Thoracic aorta (tissue), 2 donors: ENCODE measurements at regions not wholly inside any gene's neighbourhood (a gene's known extent, or its start where the extent isn't known, plus 50 kb on each side); places are given as distances from the start of the nearest gene placed in this dataset.

Source experiments
- ATAC-seq: fragments of 150-250 bp; one replicate; pipeline ENCODE4 v1.8.0; 2017; ENCODE audit warnings: low read depth; ENCODE audit not compliant: insufficient number of reproducible peaks, low FRiP score
- DNase-seq: peaks from one replicate; pipeline ENCODE4 v3.0.0-alpha.2; 2020; ENCODE audit warnings: low spot score
- H3K27ac ChIP-seq, 2 donors: fragments of 200-600 bp; sonication (generic); 1 replicate in 1 of 2; 2 replicates in 1 of 2; pipeline ENCODE4 v1.5.1; 2016; ENCODE audit warnings: mild to moderate bottlenecking in 2 of 2, moderate library complexity in 2 of 2
- H3K27me3 ChIP-seq: fragments of 200-600 bp; sonication (generic); replicated peaks from 2 replicates; pipeline ENCODE4 v1.6.0; 2016; ENCODE audit warnings: mild to moderate bottlenecking; ENCODE audit not compliant: insufficient read depth
- H3K36me3 ChIP-seq: fragments of 200-600 bp; sonication (generic); one replicate; pipeline ENCODE4 v1.5.1; 2016
- H3K4me1 ChIP-seq, 2 donors: fragments of 200-600 bp; sonication (generic); 1 replicate in 1 of 2; 2 replicates in 1 of 2; pipeline versions ENCODE4 v1.5.1 to v1.6.0; 2016; ENCODE audit warnings: low read depth in 2 of 2, mild to moderate bottlenecking in 1 of 2; ENCODE audit not compliant: control insufficient read depth in 1 of 2
- H3K4me3 ChIP-seq: fragments of 200-600 bp; sonication (generic); 2 replicates; pipeline ENCODE4 v1.5.1; 2016; ENCODE audit warnings: mild to moderate bottlenecking
- H3K9me3 ChIP-seq: fragments of 200-600 bp; sonication (generic); 2 replicates; pipeline ENCODE4 v1.5.1; 2016
- TF ChIP-seq, protein P1 (sequence below): fragments of 200-600 bp; sonication (generic); IDR thresholded peaks from one replicate; pipeline ENCODE4 v1.5.1; 2019; ENCODE audit warnings: antibody characterized with exemption

GRCh38 chr14:34023824-34024767 lies 73.2 kb upstream of the EGLN3 start:
- H3K4me3 ChIP-seq: no peak overlapping the region
- no peaks in the 10 kb centered on the region for H3K9me3 ChIP-seq
- DNase-seq (no peak), ATAC-seq (no peak)
- no peak overlapping the region for H3K27ac ChIP-seq
- no peaks in the 10 kb centered on the region for H3K36me3 ChIP-seq
- no peaks in the 10 kb centered on the region for H3K4me1 ChIP-seq
- TF ChIP-seq, protein P1, sequence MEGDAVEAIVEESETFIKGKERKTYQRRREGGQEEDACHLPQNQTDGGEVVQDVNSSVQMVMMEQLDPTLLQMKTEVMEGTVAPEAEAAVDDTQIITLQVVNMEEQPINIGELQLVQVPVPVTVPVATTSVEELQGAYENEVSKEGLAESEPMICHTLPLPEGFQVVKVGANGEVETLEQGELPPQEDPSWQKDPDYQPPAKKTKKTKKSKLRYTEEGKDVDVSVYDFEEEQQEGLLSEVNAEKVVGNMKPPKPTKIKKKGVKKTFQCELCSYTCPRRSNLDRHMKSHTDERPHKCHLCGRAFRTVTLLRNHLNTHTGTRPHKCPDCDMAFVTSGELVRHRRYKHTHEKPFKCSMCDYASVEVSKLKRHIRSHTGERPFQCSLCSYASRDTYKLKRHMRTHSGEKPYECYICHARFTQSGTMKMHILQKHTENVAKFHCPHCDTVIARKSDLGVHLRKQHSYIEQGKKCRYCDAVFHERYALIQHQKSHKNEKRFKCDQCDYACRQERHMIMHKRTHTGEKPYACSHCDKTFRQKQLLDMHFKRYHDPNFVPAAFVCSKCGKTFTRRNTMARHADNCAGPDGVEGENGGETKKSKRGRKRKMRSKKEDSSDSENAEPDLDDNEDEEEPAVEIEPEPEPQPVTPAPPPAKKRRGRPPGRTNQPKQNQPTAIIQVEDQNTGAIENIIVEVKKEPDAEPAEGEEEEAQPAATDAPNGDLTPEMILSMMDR: no peak
- no peaks in the 10 kb centered on the region for H3K27me3 ChIP-seq

DNA sequence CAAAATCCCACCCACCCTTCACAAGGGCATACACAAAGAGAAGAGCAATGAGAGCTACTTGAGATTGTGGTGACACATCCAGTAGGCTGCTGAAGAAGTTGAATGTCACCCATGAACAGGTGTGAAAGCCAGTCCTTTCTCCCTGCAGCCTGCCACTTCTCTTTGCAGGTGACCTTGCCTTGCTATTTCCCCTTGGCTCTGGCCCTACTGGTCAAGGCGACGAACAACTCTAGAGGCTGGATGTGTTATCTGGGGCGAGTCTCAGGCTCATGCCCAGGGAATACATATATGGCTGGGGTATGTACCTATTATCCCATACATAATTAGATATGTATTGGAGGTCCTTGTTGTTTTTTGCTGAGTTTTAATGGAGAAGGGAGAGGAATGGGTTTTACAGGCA lies 70.2 kb upstream of the EGLN3 start:
- no peak for ATAC-seq
- Histone ChIP-seq H3K36me3 (no peaks in the 10 kb centered on the region), H3K9me3 (no peaks in the 10 kb centered on the region), H3K4me3 (no peak overlapping the region), H3K4me1 (no peaks in the 10 kb centered on the region), H3K27me3 (no peaks in the 10 kb centered on the region), H3K27ac (no peak overlapping the region)
- TF ChIP-seq, protein P1: no peak
- no peak for DNase-seq

DNA sequence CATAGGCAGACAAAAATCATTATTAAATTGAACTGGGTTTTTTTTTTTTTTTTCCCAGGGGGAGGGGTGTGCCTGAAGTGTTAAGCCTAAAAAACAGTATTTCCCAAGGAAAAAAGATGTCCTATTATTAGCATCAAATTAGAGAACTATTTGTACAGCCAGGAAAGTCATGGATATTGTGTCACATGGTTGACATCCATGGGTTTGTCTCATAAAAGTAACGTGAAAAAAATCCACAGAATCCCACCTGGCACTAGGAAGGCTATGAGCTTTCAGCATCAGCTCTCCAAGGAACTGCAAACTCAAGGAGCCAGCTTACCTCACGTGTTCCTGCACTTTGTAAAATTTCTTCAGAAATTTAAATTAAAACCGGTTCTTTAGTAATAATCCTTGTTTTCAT lies 69.1 kb upstream of the EGLN3 start:
- TF ChIP-seq, protein P1: no peak
- no peaks in the 10 kb centered on the region for H3K36me3 ChIP-seq
- ATAC-seq (no peak), DNase-seq (no peak)
- H3K27me3 ChIP-seq: no peaks in the 10 kb centered on the region
- H3K9me3 ChIP-seq: no peaks in the 10 kb centered on the region
- no peaks in the 10 kb centered on the region for H3K4me1 ChIP-seq
- H3K4me3 ChIP-seq: no peak overlapping the region
- no peak overlapping the region for H3K27ac ChIP-seq

DNA sequence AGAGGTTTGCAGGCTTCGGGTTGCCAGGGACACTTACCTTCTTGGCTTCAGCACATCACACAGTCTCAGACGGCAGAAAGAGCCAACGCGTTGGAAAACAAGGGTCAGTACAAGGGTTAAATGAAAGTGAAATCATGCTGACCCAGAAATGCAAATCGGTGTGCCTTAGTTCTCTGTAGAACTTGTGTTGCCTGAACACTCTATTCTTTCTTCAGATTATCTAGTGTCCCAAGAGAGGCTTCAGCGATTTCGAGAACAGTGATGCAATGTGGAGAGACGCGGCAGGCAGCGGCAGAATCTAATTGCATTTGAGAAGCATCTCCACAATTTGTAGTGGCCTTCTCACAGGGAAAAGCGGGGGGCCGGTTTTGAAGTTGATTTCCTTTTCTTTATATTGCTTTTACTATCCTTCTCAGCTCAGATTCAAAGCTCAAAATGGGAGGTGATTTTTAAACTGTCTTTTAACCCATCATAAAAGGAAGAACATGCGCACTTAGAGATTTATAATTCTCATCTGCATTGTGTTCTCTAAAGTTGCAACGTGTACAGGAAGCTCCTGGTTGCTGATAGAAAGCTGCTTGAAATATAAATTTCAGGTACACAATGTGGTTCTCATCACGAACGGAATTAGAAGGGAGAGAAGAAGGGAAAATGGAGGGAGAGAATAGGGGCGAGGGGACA lies 67.8 kb upstream of the EGLN3 start:
- no peak for DNase-seq

GRCh38 chr14:34018125-34018524 lies 67.3 kb upstream of the EGLN3 start:
- Histone ChIP-seq H3K27ac (no peak overlapping the region), H3K4me3 (peak overlapping the region; percentile 53), H3K4me1 (no peaks in the 10 kb centered on the region), H3K9me3 (no peaks in the 10 kb centered on the region), H3K36me3 (no peaks in the 10 kb centered on the region), H3K27me3 (no peaks in the 10 kb centered on the region)
- ATAC-seq (no peak), DNase-seq (no peak)
- TF ChIP-seq, protein P1: no peak

More for the DNA sequence above, 67.8 kb upstream of the EGLN3 start:
- Histone ChIP-seq H3K9me3 (no peaks in the 10 kb centered on the region), H3K4me1 (no peaks in the 10 kb centered on the region), H3K27me3 (no peaks in the 10 kb centered on the region), H3K36me3 (no peaks in the 10 kb centered on the region), H3K4me3 (peak overlapping the region; percentile 53), H3K27ac (no peak overlapping the region)
- ATAC-seq: no peak
- TF ChIP-seq, protein P1: no peak
